ENCODE measurements at regions not wholly inside any gene's neighbourhood (a gene's known extent, or its start where the extent isn't known, plus 50 kb on each side); places are given as distances from the start of the nearest gene placed in this dataset.
A peak's percentile ranks its signal among the peaks of the same experiment; 100 is the strongest.

DNA sequence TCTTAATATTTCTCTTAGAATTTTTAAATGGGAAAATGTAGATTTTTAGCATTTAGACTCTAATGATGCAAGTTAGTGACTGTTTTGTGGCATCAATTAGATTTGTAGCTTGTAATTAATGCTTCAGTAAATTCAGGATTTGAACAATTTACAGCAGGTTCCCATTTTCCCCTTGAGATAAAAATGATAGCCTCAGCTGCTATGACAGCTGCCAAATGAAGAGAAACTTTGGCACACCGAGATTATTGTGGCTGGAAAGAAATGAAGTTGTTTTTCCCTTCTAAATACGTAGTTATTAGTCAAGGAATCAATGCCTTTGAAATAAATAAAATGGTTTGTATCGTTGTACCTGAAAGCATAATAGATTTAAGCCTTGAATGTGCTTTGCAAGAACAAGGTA is 206.4 kb upstream of the P2RY1 start:
- Histone ChIP-seq H3K4me3 (ENCODE audit: low read depth, low read length) (no peak overlapping the region), H3K36me3 (ENCODE audit: control insufficient read depth, insufficient read depth, low read length) (no peaks in the 10 kb centered on the region), H3K27me3 (ENCODE audit: control insufficient read depth, insufficient read depth, low read length) (no peaks in the 10 kb centered on the region)
- no peak for TF ChIP-seq CTCF (IDR thresholded peaks at IDR 0.05; ENCODE audit: insufficient read depth, low read length, severe bottlenecking)
- no peak for FAIRE-seq
- no peak for DNase-seq (ENCODE audit: low read depth)

DNA sequence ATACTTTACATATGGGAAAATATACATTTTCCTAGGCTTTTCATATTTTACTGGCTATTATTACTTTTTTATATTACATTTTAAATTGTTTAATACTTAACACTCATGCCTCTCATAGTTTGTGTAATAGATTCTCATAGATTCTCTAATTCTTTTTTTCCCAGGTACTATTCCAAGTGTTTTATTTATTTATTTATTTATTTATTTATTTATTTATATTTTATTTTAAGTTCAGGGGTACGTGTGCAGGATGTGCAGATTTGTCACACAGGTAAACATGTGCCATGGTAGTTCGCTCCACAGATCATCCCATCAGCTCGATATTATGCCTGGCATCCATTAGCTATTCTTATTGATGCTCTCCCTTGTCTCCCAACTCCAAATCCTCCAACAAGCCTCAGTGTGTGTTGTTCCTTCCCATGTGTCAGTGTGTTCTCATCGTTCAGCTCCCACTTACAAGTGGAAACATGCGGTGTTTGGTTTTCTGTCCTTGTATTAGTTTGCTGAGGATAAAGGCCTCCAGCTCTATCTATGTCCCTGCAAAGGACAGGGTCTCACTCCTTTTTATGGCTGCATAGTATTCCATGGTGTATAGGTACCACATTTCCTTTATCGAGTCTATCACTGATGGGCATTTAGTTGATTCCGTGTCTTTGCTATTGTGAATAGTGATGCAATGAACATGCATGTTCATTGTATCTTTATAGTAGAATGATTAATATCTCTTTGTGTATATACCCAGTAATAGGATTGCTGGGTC is 205.4 kb upstream of the P2RY1 start:
- FAIRE-seq (peak; percentile 52), DNase-seq (ENCODE audit: low read depth) (no peak)
- no peaks in the 10 kb centered on the region for H3K36me3 ChIP-seq (ENCODE audit: control insufficient read depth, insufficient read depth, low read length)
- no peaks in the 10 kb centered on the region for H3K27me3 ChIP-seq (ENCODE audit: control insufficient read depth, insufficient read depth, low read length)
- TF ChIP-seq CTCF (IDR thresholded peaks at IDR 0.05; ENCODE audit: insufficient read depth, low read length, severe bottlenecking), result no peak
- H3K4me3 ChIP-seq (ENCODE audit: low read depth, low read length), result no peak overlapping the region

DNA sequence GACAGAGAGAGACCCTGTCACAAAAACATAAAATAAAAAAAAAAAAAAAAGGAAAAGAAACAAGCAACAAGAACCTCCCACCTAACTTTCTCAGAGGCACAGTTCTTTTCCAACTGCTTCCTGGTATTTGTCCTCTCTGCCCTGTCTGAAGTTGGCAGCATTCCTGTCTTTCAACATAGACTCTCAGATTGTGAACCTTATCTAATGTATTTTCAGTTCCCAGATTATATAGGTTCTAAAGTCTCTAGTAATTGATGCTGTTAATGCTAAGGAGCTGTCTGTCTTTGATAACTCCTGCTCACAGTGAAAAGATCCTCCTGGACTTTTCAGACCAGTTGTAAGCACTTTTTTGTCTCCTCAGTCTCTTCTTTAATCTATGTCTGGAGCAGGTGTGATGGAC is 199.5 kb upstream of the P2RY1 start:
- Histone ChIP-seq H3K36me3 (ENCODE audit: control insufficient read depth, insufficient read depth, low read length) (no peaks in the 10 kb centered on the region), H3K4me3 (ENCODE audit: low read depth, low read length) (no peak overlapping the region), H3K27me3 (ENCODE audit: control insufficient read depth, insufficient read depth, low read length) (no peaks in the 10 kb centered on the region)
- TF ChIP-seq CTCF (IDR thresholded peaks at IDR 0.05; ENCODE audit: insufficient read depth, low read length, severe bottlenecking), result no peak
- FAIRE-seq, result no peak
- no peak for DNase-seq (ENCODE audit: low read depth)

DNA sequence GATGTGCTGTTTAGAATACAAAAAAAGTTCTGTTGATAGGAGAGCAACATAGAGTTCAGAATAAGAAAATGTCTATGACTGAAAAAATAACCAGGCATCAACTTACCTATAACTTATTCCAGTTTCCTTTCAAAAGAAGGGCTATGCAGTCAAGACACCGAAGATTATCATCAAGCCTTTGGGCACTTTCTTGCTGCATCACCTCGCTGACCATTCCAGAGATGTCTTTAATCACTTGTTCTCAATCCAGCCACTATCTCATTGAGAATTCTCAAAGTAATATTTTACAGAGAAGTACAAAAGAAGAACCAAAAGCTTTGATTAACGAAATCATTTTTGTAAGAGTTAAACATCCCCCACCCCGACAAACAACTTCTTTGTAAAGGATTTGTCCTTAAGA is 198.3 kb upstream of the P2RY1 start:
- Histone ChIP-seq H3K27me3 (ENCODE audit: control insufficient read depth, insufficient read depth, low read length) (no peaks in the 10 kb centered on the region), H3K4me3 (ENCODE audit: low read depth, low read length) (no peak overlapping the region), H3K36me3 (ENCODE audit: control insufficient read depth, insufficient read depth, low read length) (no peaks in the 10 kb centered on the region)
- FAIRE-seq (no peak), DNase-seq (ENCODE audit: low read depth) (no peak)
- no peak for TF ChIP-seq CTCF (IDR thresholded peaks at IDR 0.05; ENCODE audit: insufficient read depth, low read length, severe bottlenecking)

DNA sequence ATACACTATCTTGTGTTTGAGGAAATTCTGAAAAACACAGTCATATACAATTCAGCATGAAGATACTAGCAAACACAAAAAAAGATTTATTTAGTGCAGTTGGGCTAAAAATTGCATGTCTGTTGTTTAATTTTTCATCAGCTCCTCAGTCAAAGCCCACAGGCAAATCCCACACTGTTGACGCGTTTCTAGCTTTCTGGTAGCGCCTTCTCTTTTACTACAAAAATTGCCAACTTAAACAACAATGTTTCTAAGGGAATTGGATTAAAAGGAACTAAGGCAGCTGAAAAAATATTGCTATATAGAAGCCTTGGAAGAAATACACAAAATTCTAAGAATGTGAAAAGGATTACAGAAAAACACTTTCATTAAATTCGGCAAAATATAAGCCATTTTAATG is 196.7 kb upstream of the P2RY1 start:
- no peaks in the 10 kb centered on the region for H3K27me3 ChIP-seq (ENCODE audit: control insufficient read depth, insufficient read depth, low read length)
- DNase-seq (ENCODE audit: low read depth) (no peak), FAIRE-seq (no peak)
- no peaks in the 10 kb centered on the region for H3K36me3 ChIP-seq (ENCODE audit: control insufficient read depth, insufficient read depth, low read length)
- no peak for TF ChIP-seq CTCF (IDR thresholded peaks at IDR 0.05; ENCODE audit: insufficient read depth, low read length, severe bottlenecking)
- no peak overlapping the region for H3K4me3 ChIP-seq (ENCODE audit: low read depth, low read length)

Measured in bronchial epithelial cell (primary cell).